Endothelial cell of umbilical vein (primary cell): ENCODE measurements at regions not wholly inside any gene's neighbourhood (a gene's known extent, or its start where the extent isn't known, plus 50 kb on each side); places are given as distances from the start of the nearest gene placed in this dataset.

Experiments
- BruUV-seq: library from RNA; stranded (reverse); fragments of 400-500 nt; replicated peaks from 2 replicates; lab custom pipeline; 2021; lab: Mats Ljungman, UMichigan
- CTCF ChIA-PET: fragments of 300-600, 350-600 bp; sonication (Branson Sonifier 250); formaldehyde crosslinking; loops from one replicate; lab custom pipeline; 2021; ENCODE audit warnings: antibody characterized with exemption, inconsistent platforms; lab: Charles Lee
- POLR2A ChIA-PET: fragments of 300-600, 350-600 bp; sonication (Branson Sonifier 250); formaldehyde crosslinking; loops from one replicate; lab custom pipeline; 2021; ENCODE audit warnings: antibody characterized with exemption, inconsistent platforms; lab: Charles Lee
- DNase-seq: peaks from one replicate; pipeline ENCODE4 v3.0.0-alpha.2; 2011; ENCODE audit warnings: low read depth, low spot score
- FAIRE-seq: peaks from 2 replicates; lab custom pipeline; 2011; peaks lifted over from hg19 to GRCh38; lab: Jason Lieb, UNC
- H2AFZ ChIP-seq: 2 replicates; pipeline ENCODE4 v1.6.0; 2012; ENCODE audit warnings: low read depth, low read length, control low read depth, inconsistent platforms
- H3K27ac ChIP-seq: 2 replicates; pipeline ENCODE4 v1.5.1; 2011; ENCODE audit warnings: low read depth, mild to moderate bottlenecking, control low read depth, low read length, moderate library complexity; ENCODE audit not compliant: insufficient read depth
- H3K27me3 ChIP-seq, 2 experiments: 2 replicates each; pipeline versions ENCODE4 v1.6.0 to v1.6.1; 2011; ENCODE audit warnings: low read length in 2 of 2, mixed read lengths in 1 of 2; ENCODE audit not compliant: control insufficient read depth in 2 of 2, insufficient read depth in 2 of 2
- H3K36me3 ChIP-seq, 2 experiments: 2 replicates in 1 of 2; 3 replicates in 1 of 2; pipeline ENCODE4 v1.5.1; 2011; ENCODE audit warnings: low read length in 2 of 2, mild to moderate bottlenecking in 1 of 2, moderate library complexity in 1 of 2; ENCODE audit not compliant: control insufficient read depth in 2 of 2, insufficient read depth in 2 of 2; ENCODE audit errors: extremely low read depth in 1 of 2
- H3K4me1 ChIP-seq: 3 replicates; pipeline ENCODE4 v1.5.1; 2011; ENCODE audit warnings: mild to moderate bottlenecking, low read length; ENCODE audit not compliant: control insufficient read depth, insufficient read depth; ENCODE audit errors: extremely low read depth
- H3K4me2 ChIP-seq: 2 replicates; pipeline ENCODE4 v1.6.1; 2011; ENCODE audit warnings: low read length, control low read depth, mixed read lengths; ENCODE audit not compliant: insufficient read depth
- H3K4me3 ChIP-seq, 3 experiments: fragments of 200-600 bp in 1 of 3; sonication (generic), shearing (Covaris generic) in 1 of 3; replicated peaks in 1 of 3; 2 replicates each; pipeline ENCODE4 v1.5.1; 2011 to 2016; ENCODE audit warnings: control low read depth in 3 of 3, low read length in 3 of 3, mild to moderate bottlenecking in 2 of 3, inconsistent platforms in 1 of 3, low read depth in 1 of 3, moderate library complexity in 1 of 3; ENCODE audit not compliant: insufficient read depth in 1 of 3
- H3K79me2 ChIP-seq: 2 replicates; pipeline ENCODE4 v1.6.0; 2012; ENCODE audit warnings: low read length, inconsistent platforms; ENCODE audit not compliant: control insufficient read depth, insufficient read depth
- H3K9ac ChIP-seq: replicated peaks from 2 replicates; pipeline ENCODE3; 2011; ENCODE audit warnings: low read length, control low read depth; ENCODE audit not compliant: insufficient read depth; ENCODE audit errors: extremely low read depth
- H3K9me1 ChIP-seq: replicated peaks from 3 replicates; pipeline ENCODE4 v1.6.0; 2011; ENCODE audit warnings: mild to moderate bottlenecking, low read length; ENCODE audit not compliant: control insufficient read depth, insufficient read depth; ENCODE audit errors: extremely low read depth
- H3K9me3 ChIP-seq: replicated peaks from 2 replicates; pipeline ENCODE4 v1.5.1; 2012; ENCODE audit warnings: low read length, inconsistent platforms; ENCODE audit not compliant: control insufficient read depth, insufficient read depth
- H4K20me1 ChIP-seq: replicated peaks from 2 replicates; pipeline ENCODE3; 2011; ENCODE audit warnings: mild to moderate bottlenecking, low read length; ENCODE audit not compliant: control insufficient read depth, insufficient read depth; ENCODE audit errors: extremely low read depth
- EZH2 ChIP-seq: IDR thresholded peaks from 2 replicates; pipeline ENCODE4 v1.6.1; 2012; ENCODE audit warnings: borderline replicate concordance, low read depth, mild to moderate bottlenecking, moderate library complexity, low read length, inconsistent platforms; ENCODE audit not compliant: severe bottlenecking
- FOS ChIP-seq: IDR thresholded peaks from 2 replicates; pipeline ENCODE4 v1.6.1; 2011; ENCODE audit warnings: mild to moderate bottlenecking, low read length, moderate library complexity, borderline replicate concordance; ENCODE audit not compliant: insufficient read depth
- GATA2 ChIP-seq: IDR thresholded peaks from 2 replicates; pipeline ENCODE4 v1.7.0; 2011; ENCODE audit warnings: low read depth, mild to moderate bottlenecking, moderate library complexity, mixed read lengths, low read length; ENCODE audit not compliant: insufficient read length, insufficient read depth
- JUN ChIP-seq: IDR thresholded peaks from 2 replicates; pipeline ENCODE4 v1.6.1; 2011; ENCODE audit warnings: borderline replicate concordance, low read depth; ENCODE audit not compliant: insufficient read length, insufficient read depth
- MYC ChIP-seq: IDR thresholded peaks from one replicate; pipeline ENCODE4 v1.6.1; 2011; ENCODE audit warnings: mild to moderate bottlenecking, low read depth, low read length
- POLR2A ChIP-seq: IDR thresholded peaks from 2 replicates; pipeline ENCODE4 v1.6.1; 2012; ENCODE audit warnings: low read depth, mild to moderate bottlenecking, control low read depth, low read length
- POLR2AphosphoS5 ChIP-seq: IDR thresholded peaks from 2 replicates; pipeline ENCODE4 v1.6.1; 2012; ENCODE audit warnings: low read depth, mild to moderate bottlenecking, control low read depth, low read length, moderate library complexity; ENCODE audit not compliant: insufficient read depth
- dilution Hi-C: fragments of 300-500 bp; cut with MboI; formaldehyde crosslinking; loops from one replicate; pipeline ENCODE4 v1.15.0; 2019; ENCODE audit warnings: low sequenced_read_pairs; ENCODE audit not compliant: extremely low pct_ligation_motif_present
- intact Hi-C: fragments of 100-400 bp; cut with micrococcal nuclease; formaldehyde crosslinking; loops from one replicate; pipeline ENCODE4 v1.10.0; 2022
- TF ChIP-seq, protein P1 (sequence below): IDR thresholded peaks from 2 replicates; pipeline ENCODE4 v1.6.1; 2011; ENCODE audit not compliant: insufficient read depth, insufficient read length
- TF ChIP-seq, protein P2 (sequence below), 2 donors: IDR thresholded peaks; 1 replicate in 1 of 2; 2 replicates in 1 of 2; pipeline ENCODE4 v1.5.1; 2011; ENCODE audit warnings: low read length in 2 of 2, mild to moderate bottlenecking in 2 of 2, moderate library complexity in 2 of 2, control low read depth in 1 of 2, inconsistent platforms in 1 of 2, low read depth in 1 of 2; ENCODE audit not compliant: insufficient read depth in 1 of 2; ENCODE audit errors: extremely low read depth in 1 of 2

DNA sequence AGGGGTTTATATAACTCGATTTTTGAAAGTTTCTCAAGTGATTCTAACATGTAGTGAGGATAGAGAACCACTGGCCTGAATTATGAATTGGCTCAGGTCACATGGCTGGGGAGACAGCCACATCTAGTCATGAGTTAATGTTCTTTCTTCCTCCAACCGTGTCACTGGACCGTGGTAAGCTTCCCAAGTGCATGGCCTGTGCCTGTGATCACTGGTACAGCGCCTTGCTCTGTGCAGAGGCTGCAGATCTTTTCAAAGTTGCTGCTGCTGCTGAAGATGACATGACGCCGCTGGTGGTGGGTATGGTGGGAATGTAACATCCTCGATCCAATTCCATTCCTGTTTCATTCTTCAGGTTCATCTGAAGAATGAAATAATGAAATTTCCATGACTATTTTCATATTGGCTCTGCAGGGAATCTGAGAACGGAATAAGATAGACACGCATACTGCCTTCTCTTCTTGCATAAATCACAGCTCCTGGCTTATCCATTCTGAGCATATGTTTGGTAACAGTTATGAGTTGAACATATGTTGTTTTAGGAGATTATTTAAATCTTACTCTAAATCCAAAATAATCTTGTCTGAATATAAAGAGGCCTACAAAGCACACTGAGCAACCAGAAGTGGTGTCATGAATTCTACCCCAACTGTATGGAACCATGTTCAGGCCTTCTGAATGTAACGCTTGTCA lies 100.5 kb upstream of the THSD7B start:
- no peaks in the 10 kb centered on the region for H3K4me1 ChIP-seq
- intact Hi-C loops (no loop called here), dilution Hi-C loops (no loop called here)
- no peak overlapping the region for H3K4me2 ChIP-seq
- H3K27me3 ChIP-seq: no peaks in the 10 kb centered on the region
- H3K27ac ChIP-seq: no peak overlapping the region
- no peaks in the 10 kb centered on the region for H4K20me1 ChIP-seq
- POLR2A ChIA-PET: no interaction called here
- peaks cover 4% of the 10 kb centered on the region for H3K9me3 ChIP-seq
- H3K36me3 ChIP-seq: no peaks in the 10 kb centered on the region
- H2AFZ ChIP-seq: no peak overlapping the region
- BruUV-seq: no TSS peak
- no peaks in the 10 kb centered on the region for H3K79me2 ChIP-seq
- no peaks in the 10 kb centered on the region for H3K9me1 ChIP-seq
- DNase-seq: no peak
- no peak overlapping the region for H3K4me3 ChIP-seq
- TF ChIP-seq, protein P1, sequence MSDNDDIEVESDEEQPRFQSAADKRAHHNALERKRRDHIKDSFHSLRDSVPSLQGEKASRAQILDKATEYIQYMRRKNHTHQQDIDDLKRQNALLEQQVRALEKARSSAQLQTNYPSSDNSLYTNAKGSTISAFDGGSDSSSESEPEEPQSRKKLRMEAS: no peak
- no peak for TF ChIP-seq JUN
- no peak for TF ChIP-seq FOS
- TF ChIP-seq GATA2: no peak
- no peak for TF ChIP-seq EZH2
- no peak for TF ChIP-seq POLR2AphosphoS5
- no peak for TF ChIP-seq POLR2A
- TF ChIP-seq MYC: no peak
- no peak for FAIRE-seq
- CTCF ChIA-PET: no interaction called here
- no peak overlapping the region for H3K9ac ChIP-seq

DNA sequence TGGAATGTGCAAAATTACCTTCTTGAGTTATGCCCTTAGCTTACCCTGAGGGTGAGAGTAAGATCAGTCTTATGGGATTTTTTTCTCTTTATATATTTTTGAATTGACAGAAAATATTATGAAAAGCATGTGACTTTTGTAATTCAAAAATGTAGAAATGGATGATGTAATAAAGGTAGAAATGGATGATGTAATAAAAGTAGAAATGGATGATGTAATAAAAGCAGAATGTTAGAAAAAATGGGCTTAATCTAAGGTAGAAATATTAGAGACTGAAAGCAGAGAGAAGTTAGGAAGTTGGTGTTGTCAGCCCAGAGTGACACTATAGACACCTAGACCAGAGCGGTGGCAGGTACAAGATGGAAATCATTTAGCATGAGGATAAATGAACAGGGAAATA lies 107.1 kb upstream of the THSD7B start:
- Histone ChIP-seq H3K27me3 (no peaks in the 10 kb centered on the region), H2AFZ (no peak overlapping the region), H3K4me2 (no peak overlapping the region), H3K36me3 (no peaks in the 10 kb centered on the region), H3K4me3 (no peak overlapping the region), H3K79me2 (no peaks in the 10 kb centered on the region), H3K9me1 (no peaks in the 10 kb centered on the region), H3K9me3 (peaks cover 2% of the 10 kb centered on the region), H3K9ac (no peak overlapping the region), H3K27ac (no peak overlapping the region), H3K4me1 (no peaks in the 10 kb centered on the region), H4K20me1 (no peaks in the 10 kb centered on the region)
- POLR2A ChIA-PET: no interaction called here
- no peak for DNase-seq
- intact Hi-C loops: no loop called here
- no TSS peak for BruUV-seq
- CTCF ChIA-PET: no interaction called here
- dilution Hi-C loops: no loop called here
- no peak for FAIRE-seq
- TF ChIP-seq POLR2AphosphoS5 (no peak), JUN (no peak), FOS (no peak), MYC (no peak), EZH2 (no peak), POLR2A (no peak), GATA2 (no peak)
- TF ChIP-seq, protein P2, sequence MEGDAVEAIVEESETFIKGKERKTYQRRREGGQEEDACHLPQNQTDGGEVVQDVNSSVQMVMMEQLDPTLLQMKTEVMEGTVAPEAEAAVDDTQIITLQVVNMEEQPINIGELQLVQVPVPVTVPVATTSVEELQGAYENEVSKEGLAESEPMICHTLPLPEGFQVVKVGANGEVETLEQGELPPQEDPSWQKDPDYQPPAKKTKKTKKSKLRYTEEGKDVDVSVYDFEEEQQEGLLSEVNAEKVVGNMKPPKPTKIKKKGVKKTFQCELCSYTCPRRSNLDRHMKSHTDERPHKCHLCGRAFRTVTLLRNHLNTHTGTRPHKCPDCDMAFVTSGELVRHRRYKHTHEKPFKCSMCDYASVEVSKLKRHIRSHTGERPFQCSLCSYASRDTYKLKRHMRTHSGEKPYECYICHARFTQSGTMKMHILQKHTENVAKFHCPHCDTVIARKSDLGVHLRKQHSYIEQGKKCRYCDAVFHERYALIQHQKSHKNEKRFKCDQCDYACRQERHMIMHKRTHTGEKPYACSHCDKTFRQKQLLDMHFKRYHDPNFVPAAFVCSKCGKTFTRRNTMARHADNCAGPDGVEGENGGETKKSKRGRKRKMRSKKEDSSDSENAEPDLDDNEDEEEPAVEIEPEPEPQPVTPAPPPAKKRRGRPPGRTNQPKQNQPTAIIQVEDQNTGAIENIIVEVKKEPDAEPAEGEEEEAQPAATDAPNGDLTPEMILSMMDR (IDR thresholded peaks at IDR 0.05; ENCODE audit: extremely low read depth in 1 of 2, insufficient read depth in 1 of 2, low read depth in 1 of 2, low read length in 2 of 2): no peak
- TF ChIP-seq, protein P1: no peak
